ENCODE measurements at regions not wholly inside any gene's neighbourhood (a gene's known extent, or its start where the extent isn't known, plus 50 kb on each side); places are given as distances from the start of the nearest gene placed in this dataset.

- no peak for TF ChIP-seq POLR2A (IDR thresholded peaks at IDR 0.05)
- TF ChIP-seq CTCF (IDR thresholded peaks at IDR 0.05) = no peak
Observed at GRCh38 chr3:72505539-72506405, 342.5 kb downstream of the SHQ1 start.
